ENCODE measurements at regions not wholly inside any gene's neighbourhood (a gene's known extent, or its start where the extent isn't known, plus 50 kb on each side); places are given as distances from the start of the nearest gene placed in this dataset.
"Not testable (repeated sequence)": the region's sequence is repeated elsewhere in the genome, so short reads cannot be mapped to it uniquely, and the experiment has no call there.

GRCh38 chr11:82465481-82465880 is 268.2 kb downstream of the FAM181B start:
- WGBS, 2 experiments (ENCODE audit: insufficient coverage in 2 of 2): no CpG with 5 or more reads among the region's 2 CpGs
- H3K36me3 ChIP-seq (ENCODE audit: control insufficient read depth, insufficient read depth, low read length): no peaks in the 10 kb centered on the region
- no peaks in the 10 kb centered on the region for H3K9me3 ChIP-seq (ENCODE audit: control insufficient read depth, low read length)
- H3K4me1 ChIP-seq (ENCODE audit: control insufficient read depth, insufficient read depth, low read length, poor library complexity, severe bottlenecking): no peaks in the 10 kb centered on the region
- no peak overlapping the region for H3K4me3 ChIP-seq (ENCODE audit: extremely low read depth, insufficient read depth, low read length, poor library complexity, severe bottlenecking)
- H3K27ac ChIP-seq (ENCODE audit: low read depth, low read length, severe bottlenecking): no peak overlapping the region

DNA sequence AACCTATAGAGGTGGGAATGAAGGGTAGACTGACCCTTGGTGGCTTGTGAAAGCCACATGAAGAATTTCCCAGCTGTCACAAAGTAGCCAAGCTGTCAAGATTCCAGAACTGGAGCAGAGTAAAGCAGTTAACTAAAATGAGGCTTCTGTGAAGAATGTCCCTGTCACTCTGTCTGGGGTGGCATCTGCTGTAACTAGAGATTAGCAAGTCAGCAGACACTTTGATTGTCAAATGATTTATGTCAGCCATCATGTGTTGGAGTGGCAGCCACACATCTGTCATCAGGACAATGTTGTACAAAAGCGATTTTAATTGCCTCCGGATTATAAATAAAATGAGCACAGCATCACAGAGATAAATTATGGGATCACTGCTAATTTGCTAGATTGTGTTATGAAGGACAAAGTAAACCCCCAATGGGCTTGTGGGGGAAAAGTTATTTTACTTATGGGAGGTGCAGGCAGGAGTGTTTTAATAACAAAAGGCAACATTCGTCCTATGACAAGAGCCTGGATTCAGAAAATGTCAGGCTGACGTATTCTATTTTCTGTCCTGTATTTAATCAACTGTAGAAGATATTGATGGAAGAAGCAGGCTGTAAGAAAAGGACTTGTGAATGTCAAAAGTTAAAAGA is 270.9 kb downstream of the FAM181B start:
- Histone ChIP-seq H3K9me3 (ENCODE audit: control insufficient read depth, low read length) (no peaks in the 10 kb centered on the region), H3K36me3 (ENCODE audit: control insufficient read depth, insufficient read depth, low read length) (no peaks in the 10 kb centered on the region), H3K27ac (ENCODE audit: low read depth, low read length, severe bottlenecking) (no peak overlapping the region), H3K4me1 (ENCODE audit: control insufficient read depth, insufficient read depth, low read length, poor library complexity, severe bottlenecking) (no peaks in the 10 kb centered on the region), H3K4me3 (ENCODE audit: extremely low read depth, insufficient read depth, low read length, poor library complexity, severe bottlenecking) (no peak overlapping the region)
- 90 to 94% methylated on average over 2 to 4 of the region's 4 CpGs for WGBS, 2 experiments (ENCODE audit: insufficient coverage in 2 of 2)

DNA sequence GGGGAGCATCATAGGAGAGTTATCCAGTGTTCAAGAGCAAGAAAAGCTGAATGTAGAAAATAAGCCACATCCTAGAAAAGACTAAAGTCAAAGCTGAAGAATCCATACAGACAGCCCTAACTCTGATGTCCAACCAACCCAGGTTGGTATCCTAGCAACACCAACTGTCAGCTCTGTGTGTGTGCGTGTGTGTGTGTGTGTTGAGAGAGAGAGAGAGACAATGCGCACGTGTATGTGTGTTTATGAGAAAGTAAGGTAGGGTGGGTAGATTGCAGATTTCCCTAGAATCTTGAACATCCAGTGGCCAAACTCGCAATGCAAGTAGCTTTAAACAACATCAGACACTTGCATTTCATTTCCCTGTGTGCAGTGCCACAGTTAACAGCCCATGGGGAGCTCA is 274.9 kb downstream of the FAM181B start:
- Histone ChIP-seq H3K9me3 (ENCODE audit: control insufficient read depth, low read length) (no peaks in the 10 kb centered on the region), H3K4me3 (ENCODE audit: extremely low read depth, insufficient read depth, low read length, poor library complexity, severe bottlenecking) (no peak overlapping the region), H3K27ac (ENCODE audit: low read depth, low read length, severe bottlenecking) (no peak overlapping the region), H3K4me1 (ENCODE audit: control insufficient read depth, insufficient read depth, low read length, poor library complexity, severe bottlenecking) (no peaks in the 10 kb centered on the region), H3K36me3 (ENCODE audit: control insufficient read depth, insufficient read depth, low read length) (no peaks in the 10 kb centered on the region)
- 83% methylated on average over 1 of the region's 4 CpGs; no CpG with 5 or more reads in 1 of the 2 experiments for WGBS, 2 experiments (ENCODE audit: insufficient coverage in 2 of 2)

- H3K27ac ChIP-seq (ENCODE audit: low read depth, low read length, severe bottlenecking): no peak overlapping the region
- no peaks in the 10 kb centered on the region for H3K36me3 ChIP-seq (ENCODE audit: control insufficient read depth, insufficient read depth, low read length)
- no CpG with 5 or more reads among the region's 1 CpG for WGBS, 2 experiments (ENCODE audit: insufficient coverage in 2 of 2)
Measured at GRCh38 chr11:82458147-82458546, 275.5 kb downstream of the FAM181B start.

DNA sequence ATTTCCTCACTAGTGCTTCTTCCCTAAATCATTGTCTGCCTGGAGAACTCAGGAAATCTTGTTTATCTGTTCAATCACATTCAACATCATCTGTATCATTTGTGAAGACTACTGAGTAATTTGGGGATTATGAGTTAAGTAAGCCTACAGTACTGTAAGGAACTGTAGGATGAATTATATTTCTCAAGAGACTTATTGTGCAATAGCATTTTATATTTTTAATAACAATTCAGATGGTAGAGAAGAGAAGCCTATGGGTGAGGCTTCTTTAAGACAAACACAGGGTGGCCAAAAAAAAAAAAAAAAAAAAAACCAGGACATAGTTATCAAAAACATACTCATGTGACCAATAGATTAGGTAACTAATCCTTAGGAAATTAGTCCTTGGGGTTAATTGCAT is 282.7 kb downstream of the FAM181B start:
- H3K4me3 ChIP-seq (ENCODE audit: extremely low read depth, insufficient read depth, low read length, poor library complexity, severe bottlenecking): no peak overlapping the region
- no peak overlapping the region for H3K27ac ChIP-seq (ENCODE audit: low read depth, low read length, severe bottlenecking)
- no peaks in the 10 kb centered on the region for H3K4me1 ChIP-seq (ENCODE audit: control insufficient read depth, insufficient read depth, low read length, poor library complexity, severe bottlenecking)

More at GRCh38 chr11:82458147-82458546, 275.5 kb downstream of the FAM181B start:
- Histone ChIP-seq H3K9me3 (ENCODE audit: control insufficient read depth, low read length) (no peaks in the 10 kb centered on the region), H3K4me1 (ENCODE audit: control insufficient read depth, insufficient read depth, low read length, poor library complexity, severe bottlenecking) (no peaks in the 10 kb centered on the region), H3K4me3 (ENCODE audit: extremely low read depth, insufficient read depth, low read length, poor library complexity, severe bottlenecking) (no peak overlapping the region)

GRCh38 chr11:82406611-82407010 is 327.1 kb downstream of the FAM181B start:
- no peak overlapping the region for H3K4me3 ChIP-seq (ENCODE audit: extremely low read depth, insufficient read depth, low read length, poor library complexity, severe bottlenecking)
- no peaks in the 10 kb centered on the region for H3K4me1 ChIP-seq (ENCODE audit: control insufficient read depth, insufficient read depth, low read length, poor library complexity, severe bottlenecking)
- H3K9me3 ChIP-seq (ENCODE audit: control insufficient read depth, low read length): no peaks in the 10 kb centered on the region
- no peaks in the 10 kb centered on the region for H3K36me3 ChIP-seq (ENCODE audit: control insufficient read depth, insufficient read depth, low read length)
- no peak overlapping the region for H3K27ac ChIP-seq (ENCODE audit: low read depth, low read length, severe bottlenecking)

More for the DNA sequence above, 282.7 kb downstream of the FAM181B start:
- Histone ChIP-seq H3K36me3 (ENCODE audit: control insufficient read depth, insufficient read depth, low read length) (no peaks in the 10 kb centered on the region), H3K9me3 (ENCODE audit: control insufficient read depth, low read length) (no peaks in the 10 kb centered on the region)

DNA sequence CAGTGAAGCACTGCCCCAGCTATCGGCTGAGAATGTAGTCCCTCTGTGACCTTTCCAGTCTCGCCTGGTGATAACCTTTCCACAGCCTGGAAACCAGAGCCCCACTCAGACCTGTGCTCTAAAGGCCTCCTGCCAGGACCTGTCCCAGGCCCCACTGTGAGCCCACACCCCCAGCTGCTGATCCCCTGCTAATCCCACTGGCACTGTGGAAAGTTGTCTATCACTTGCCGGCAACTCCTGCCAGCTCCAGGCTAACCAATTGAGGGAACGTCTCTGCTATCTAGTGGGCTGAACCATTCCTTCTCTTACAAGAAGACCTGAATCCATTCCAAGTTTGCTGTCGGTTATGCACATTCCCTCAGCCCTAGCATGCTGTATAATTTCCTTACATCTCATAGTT is 328.2 kb downstream of the FAM181B start:
- no peak overlapping the region for H3K27ac ChIP-seq (ENCODE audit: low read depth, low read length, severe bottlenecking)
- 75 to 77% methylated on average over 4 to 5 of the region's 5 CpGs for WGBS, 2 experiments (ENCODE audit: insufficient coverage in 2 of 2)
- no peak overlapping the region for H3K4me3 ChIP-seq (ENCODE audit: extremely low read depth, insufficient read depth, low read length, poor library complexity, severe bottlenecking)
- no peaks in the 10 kb centered on the region for H3K36me3 ChIP-seq (ENCODE audit: control insufficient read depth, insufficient read depth, low read length)
- no peaks in the 10 kb centered on the region for H3K4me1 ChIP-seq (ENCODE audit: control insufficient read depth, insufficient read depth, low read length, poor library complexity, severe bottlenecking)
- H3K9me3 ChIP-seq (ENCODE audit: control insufficient read depth, low read length): no peaks in the 10 kb centered on the region

DNA sequence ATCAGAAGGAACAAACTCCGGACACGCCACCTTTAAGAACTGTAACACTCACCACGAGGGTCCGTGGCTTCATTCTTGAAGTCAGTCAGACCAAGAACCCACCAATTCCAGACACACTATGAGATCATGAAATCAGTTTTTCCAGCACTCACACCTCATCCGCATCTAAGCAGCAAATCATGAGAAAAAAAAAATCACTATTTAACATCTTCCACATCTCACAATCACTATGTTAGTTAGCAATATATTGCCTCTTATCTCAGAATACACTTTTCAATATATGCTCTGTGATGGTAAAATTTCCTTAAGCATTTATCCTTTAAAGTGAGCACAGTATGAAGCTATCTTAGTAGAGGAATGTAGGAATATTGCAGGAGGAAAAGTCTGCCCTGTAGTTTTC is 328.7 kb downstream of the FAM181B start:
- no peaks in the 10 kb centered on the region for H3K4me1 ChIP-seq (ENCODE audit: control insufficient read depth, insufficient read depth, low read length, poor library complexity, severe bottlenecking)

GRCh38 chr11:82403640-82404305 is 329.9 kb downstream of the FAM181B start:
- WGBS, 2 experiments (ENCODE audit: insufficient coverage in 2 of 2): 92 to 96% methylated on average over 35 to 49 of the region's 49 CpGs
- Histone ChIP-seq H3K9me3 (ENCODE audit: control insufficient read depth, low read length) (no peaks in the 10 kb centered on the region), H3K27ac (ENCODE audit: low read depth, low read length, severe bottlenecking) (no peak overlapping the region), H3K36me3 (ENCODE audit: control insufficient read depth, insufficient read depth, low read length) (no peaks in the 10 kb centered on the region), H3K4me1 (ENCODE audit: control insufficient read depth, insufficient read depth, low read length, poor library complexity, severe bottlenecking) (peaks cover under 1% of the 10 kb centered on the region), H3K4me3 (ENCODE audit: extremely low read depth, insufficient read depth, low read length, poor library complexity, severe bottlenecking) (no peak overlapping the region)

More for the DNA sequence above, 328.7 kb downstream of the FAM181B start:
- Histone ChIP-seq H3K4me3 (ENCODE audit: extremely low read depth, insufficient read depth, low read length, poor library complexity, severe bottlenecking) (no peak overlapping the region), H3K9me3 (ENCODE audit: control insufficient read depth, low read length) (no peaks in the 10 kb centered on the region), H3K27ac (ENCODE audit: low read depth, low read length, severe bottlenecking) (no peak overlapping the region), H3K36me3 (ENCODE audit: control insufficient read depth, insufficient read depth, low read length) (no peaks in the 10 kb centered on the region)
- 87 to 89% methylated on average over 3 to 5 of the region's 5 CpGs for WGBS, 2 experiments (ENCODE audit: insufficient coverage in 2 of 2)

- WGBS, 2 experiments (ENCODE audit: insufficient coverage in 2 of 2): 96 to 100% methylated on average over 2 to 4 of the region's 4 CpGs
- H3K4me1 ChIP-seq (ENCODE audit: control insufficient read depth, insufficient read depth, low read length, poor library complexity, severe bottlenecking): peaks cover 2% of the 10 kb centered on the region
- no peak overlapping the region for H3K4me3 ChIP-seq (ENCODE audit: extremely low read depth, insufficient read depth, low read length, poor library complexity, severe bottlenecking)
- H3K36me3 ChIP-seq (ENCODE audit: control insufficient read depth, insufficient read depth, low read length): no peaks in the 10 kb centered on the region
- H3K27ac ChIP-seq (ENCODE audit: low read depth, low read length, severe bottlenecking): no peak overlapping the region
- H3K9me3 ChIP-seq (ENCODE audit: control insufficient read depth, low read length): no peaks in the 10 kb centered on the region
Measured at GRCh38 chr11:82398300-82398815, 335.3 kb downstream of the FAM181B start.

- not testable (repeated sequence) for H3K27ac ChIP-seq (ENCODE audit: low read depth, low read length, severe bottlenecking); H3K36me3 ChIP-seq (ENCODE audit: control insufficient read depth, insufficient read depth, low read length); H3K9me3 ChIP-seq (ENCODE audit: control insufficient read depth, low read length); H3K4me1 ChIP-seq (ENCODE audit: control insufficient read depth, insufficient read depth, low read length, poor library complexity, severe bottlenecking); H3K4me3 ChIP-seq (ENCODE audit: extremely low read depth, insufficient read depth, low read length, poor library complexity, severe bottlenecking)
- WGBS, 2 experiments (ENCODE audit: insufficient coverage in 2 of 2): 94 to 100% methylated on average over 3 to 5 of the region's 5 CpGs
Measured at GRCh38 chr11:82396639-82397038, 337.0 kb downstream of the FAM181B start.

Data from mesodermal cell (in vitro differentiated cells).